ENCODE measurements at regions not wholly inside any gene's neighbourhood (a gene's known extent, or its start where the extent isn't known, plus 50 kb on each side); places are given as distances from the start of the nearest gene placed in this dataset.

GRCh38 chr10:60728056-60728455 lies 50.2 kb upstream of the CDK1 start:
- Mint-ChIP-seq H3K4me3 (peak overlapping the region; percentile 22), H3K4me1 (ENCODE audit: low read depth) (peaks cover 42% of the 10 kb centered on the region), H3K36me3 (ENCODE audit: low read depth) (no peaks in the 10 kb centered on the region), H3K9me3 (no peaks in the 10 kb centered on the region), H3K27ac (peak overlapping the region; percentile 46), H3K27me3 (peaks cover 11% of the 10 kb centered on the region)
- ChIA-PET POLR2A (no interaction called here), CTCF (no interaction called here)
- TF ChIP-seq CTCF (IDR thresholded peaks at IDR 0.05) = no peak
- ATAC-seq = peak; percentile 51
- intact Hi-C loops (cut with micrococcal nuclease) = no loop called here
- no peak for DNase-seq

- H3K4me3 Mint-ChIP-seq = no peak overlapping the region
- H3K27ac Mint-ChIP-seq = no peak overlapping the region
- intact Hi-C loops (cut with micrococcal nuclease) = no loop called here
- no peak for DNase-seq
- ATAC-seq = no peak
- POLR2A ChIA-PET = no interaction called here
- H3K36me3 Mint-ChIP-seq (ENCODE audit: low read depth) = no peaks in the 10 kb centered on the region
- H3K27me3 Mint-ChIP-seq = peaks cover under 1% of the 10 kb centered on the region
- no peaks in the 10 kb centered on the region for H3K9me3 Mint-ChIP-seq
- CTCF ChIA-PET = interaction anchor here (1.1 kb wide), 1 partner anchor 8 kb away, joined by 6 read pairs; no protein-coding TSS in a partner anchor
- peaks cover 28% of the 10 kb centered on the region for H3K4me1 Mint-ChIP-seq (ENCODE audit: low read depth)
- TF ChIP-seq CTCF (IDR thresholded peaks at IDR 0.05) = no peak
Observed at GRCh38 chr10:60726257-60726656, 52.0 kb upstream of the CDK1 start.

- DNase-seq = no peak
- Mint-ChIP-seq H3K36me3 (ENCODE audit: low read depth) (no peaks in the 10 kb centered on the region), H3K4me1 (ENCODE audit: low read depth) (peaks cover 6% of the 10 kb centered on the region), H3K27me3 (peaks cover 3% of the 10 kb centered on the region), H3K9me3 (no peaks in the 10 kb centered on the region), H3K4me3 (no peak overlapping the region), H3K27ac (no peak overlapping the region)
- intact Hi-C loops (cut with micrococcal nuclease) = no loop called here
- ChIA-PET POLR2A (no interaction called here), CTCF (no interaction called here)
- no peak for TF ChIP-seq CTCF (IDR thresholded peaks at IDR 0.05)
- ATAC-seq = no peak
Observed at GRCh38 chr10:60722623-60723022, 55.7 kb upstream of the CDK1 start.

- Mint-ChIP-seq H3K27me3 (peaks cover 3% of the 10 kb centered on the region), H3K9me3 (no peaks in the 10 kb centered on the region), H3K4me1 (ENCODE audit: low read depth) (no peaks in the 10 kb centered on the region), H3K4me3 (no peak overlapping the region), H3K36me3 (ENCODE audit: low read depth) (no peaks in the 10 kb centered on the region), H3K27ac (no peak overlapping the region)
- TF ChIP-seq CTCF (IDR thresholded peaks at IDR 0.05) = no peak
- DNase-seq (no peak), ATAC-seq (no peak)
- intact Hi-C loops (cut with micrococcal nuclease) = no loop called here
- CTCF ChIA-PET = no interaction called here
- POLR2A ChIA-PET = no interaction called here
Observed at GRCh38 chr10:60719721-60720120, 58.6 kb upstream of the CDK1 start.

- H3K4me3 Mint-ChIP-seq = no peak overlapping the region
- CTCF ChIA-PET = no interaction called here
- no peak overlapping the region for H3K27ac Mint-ChIP-seq
- H3K36me3 Mint-ChIP-seq (ENCODE audit: low read depth) = no peaks in the 10 kb centered on the region
- ATAC-seq = no peak
- H3K9me3 Mint-ChIP-seq = no peaks in the 10 kb centered on the region
- peaks cover 3% of the 10 kb centered on the region for H3K27me3 Mint-ChIP-seq
- no peak for DNase-seq
- peaks cover 5% of the 10 kb centered on the region for H3K4me1 Mint-ChIP-seq (ENCODE audit: low read depth)
- POLR2A ChIA-PET = no interaction called here
- intact Hi-C loops (cut with micrococcal nuclease) = no loop called here
- TF ChIP-seq CTCF (IDR thresholded peaks at IDR 0.05) = no peak
Observed at GRCh38 chr10:60718886-60719285, 59.4 kb upstream of the CDK1 start.
